Mesothelial cell of epicardium (in vitro differentiated cells): ENCODE measurements at regions not wholly inside any gene's neighbourhood (a gene's known extent, or its start where the extent isn't known, plus 50 kb on each side); places are given as distances from the start of the nearest gene placed in this dataset.

Source experiments
- DNase-seq, 2 experiments: peaks; one replicate each; pipeline ENCODE4 v3.0.0; 2021; ENCODE audit warnings: low spot score in 2 of 2; ENCODE audit not compliant: unreplicated experiment in 2 of 2
- H3K27ac Mint-ChIP-seq: 2 replicates; pipeline ENCODE4 v1.8.0; 2021; ENCODE audit warnings: mixed read lengths
- H3K27me3 Mint-ChIP-seq: 2 replicates; pipeline ENCODE4 v1.8.0; 2021; ENCODE audit warnings: low read depth, mixed read lengths
- H3K36me3 Mint-ChIP-seq: 2 replicates; pipeline ENCODE4 v1.8.0; 2021; ENCODE audit warnings: mixed read lengths
- H3K4me1 Mint-ChIP-seq: 2 replicates; pipeline ENCODE4 v1.8.0; 2021; ENCODE audit warnings: mixed read lengths
- H3K4me3 Mint-ChIP-seq: 2 replicates; pipeline ENCODE4 v1.8.0; 2021; ENCODE audit warnings: mild to moderate bottlenecking, moderate library complexity, mixed read lengths
- H3K9me3 Mint-ChIP-seq: 2 replicates; pipeline ENCODE4 v1.8.0; 2021; ENCODE audit warnings: mixed read lengths
- CTCF ChIP-seq: fragments of 200-600 bp; sonication (generic); IDR thresholded peaks from one replicate; pipeline ENCODE4 v1.5.0; 2021; ENCODE audit warnings: antibody characterized with exemption; ENCODE audit not compliant: unreplicated experiment

GRCh38 chr4:162221148-162221547 is 57.3 kb upstream of the FSTL5 start:
- no peak overlapping the region for H3K27ac Mint-ChIP-seq
- H3K36me3 Mint-ChIP-seq = no peaks in the 10 kb centered on the region

More at GRCh38 chr4:162221148-162221547, 57.3 kb upstream of the FSTL5 start:
- no peaks in the 10 kb centered on the region for H3K4me1 Mint-ChIP-seq
- H3K4me3 Mint-ChIP-seq = no peak overlapping the region
- H3K27me3 Mint-ChIP-seq = peaks cover 2% of the 10 kb centered on the region
- no peak for TF ChIP-seq CTCF
- no peaks in the 10 kb centered on the region for H3K9me3 Mint-ChIP-seq
- DNase-seq = no peak
